OCI-M1 (cell line): ENCODE measurements at regions not wholly inside any gene's neighbourhood (a gene's known extent, or its start where the extent isn't known, plus 50 kb on each side); places are given as distances from the start of the nearest gene placed in this dataset.
"Not testable (repeated sequence)": the region's sequence is repeated elsewhere in the genome, so short reads cannot be mapped to it uniquely, and the experiment has no call there.

Experiments used
- DNase-seq: peaks from one replicate; lab custom pipeline; 2025; lab: John Stamatoyannopoulos, UW

GRCh38 chr12:59084511-59085375 lies 164.4 kb upstream of the LRIG3 start:
- DNase-seq: no peak

GRCh38 chr12:59082952-59083351 lies 162.6 kb upstream of the LRIG3 start:
- no peak for DNase-seq

- DNase-seq: no peak
These were observed 159.8 kb upstream of the LRIG3 start for GRCh38 chr12:59080101-59080500.

- DNase-seq: no peak
These were observed 159.2 kb upstream of the LRIG3 start for GRCh38 chr12:59079472-59079871.

- DNase-seq: peak; percentile 16
These were observed 158.7 kb upstream of the LRIG3 start for GRCh38 chr12:59079002-59079401.

- no peak for DNase-seq
These were observed 157.5 kb upstream of the LRIG3 start for GRCh38 chr12:59077575-59078426.

GRCh38 chr12:59077153-59077552 lies 156.8 kb upstream of the LRIG3 start:
- DNase-seq: no peak

- no peak for DNase-seq
These were observed 156.3 kb upstream of the LRIG3 start for GRCh38 chr12:59076622-59077021.

- DNase-seq: no peak
These were observed 155.7 kb upstream of the LRIG3 start for GRCh38 chr12:59075968-59076490.

- no peak for DNase-seq
These were observed 154.8 kb upstream of the LRIG3 start for GRCh38 chr12:59075141-59075540.

- DNase-seq: no peak
These were observed 150.1 kb upstream of the LRIG3 start for GRCh38 chr12:59070322-59070933.

- no peak for DNase-seq
These were observed 149.2 kb upstream of the LRIG3 start for GRCh38 chr12:59069516-59069915.

GRCh38 chr12:59068436-59068835 lies 148.1 kb upstream of the LRIG3 start:
- DNase-seq: no peak

GRCh38 chr12:59067083-59067482 lies 146.8 kb upstream of the LRIG3 start:
- DNase-seq: no peak

- DNase-seq: no peak
These were observed 146.1 kb upstream of the LRIG3 start for GRCh38 chr12:59066445-59066844.

- no peak for DNase-seq
These were observed 139.0 kb upstream of the LRIG3 start for GRCh38 chr12:59059088-59059935.

- no peak for DNase-seq
These were observed 136.7 kb upstream of the LRIG3 start for GRCh38 chr12:59056966-59057365.

- DNase-seq: no peak
These were observed 135.0 kb upstream of the LRIG3 start for GRCh38 chr12:59055204-59055860.

GRCh38 chr12:59053266-59053899 lies 133.1 kb upstream of the LRIG3 start:
- not testable (repeated sequence) for DNase-seq

GRCh38 chr12:59046763-59047534 lies 126.6 kb upstream of the LRIG3 start:
- no peak for DNase-seq
